Transverse colon (tissue), 4 donors: ENCODE measurements at regions not wholly inside any gene's neighbourhood (a gene's known extent, or its start where the extent isn't known, plus 50 kb on each side); places are given as distances from the start of the nearest gene placed in this dataset.
"Not testable (repeated sequence)": the region's sequence is repeated elsewhere in the genome, so short reads cannot be mapped to it uniquely, and the experiment has no call there.

Experiments
- DNase-seq: peaks from one replicate; pipeline ENCODE4 v3.0.0-alpha.2; 2019
- H3K27ac ChIP-seq, 4 donors: fragments of 200-600 bp; sonication (generic); 2 replicates each; pipeline ENCODE4 v1.5.1; 2016 to 2018; ENCODE audit warnings: inconsistent platforms in 4 of 4
- H3K27me3 ChIP-seq: fragments of 200-600 bp; sonication (generic); 2 replicates; pipeline ENCODE4 v1.5.1; 2017; ENCODE audit warnings: inconsistent platforms
- H3K36me3 ChIP-seq, 4 donors: fragments of 200-600 bp; sonication (generic); 2 replicates each; pipeline ENCODE4 v1.5.1; 2017 to 2019; ENCODE audit warnings: inconsistent platforms in 4 of 4
- H3K4me1 ChIP-seq, 4 donors: fragments of 200-600 bp; sonication (generic); 2 replicates each; pipeline ENCODE4 v1.5.1; 2017 to 2020; ENCODE audit warnings: inconsistent platforms in 4 of 4
- H3K4me3 ChIP-seq, 4 donors: fragments of 200-600 bp; sonication (generic); 1 replicate in 1 of 4; 2 replicates in 3 of 4; pipeline versions ENCODE4 v1.5.1 to v1.6.1; 2017 to 2019; ENCODE audit warnings: inconsistent platforms in 4 of 4
- H3K9me3 ChIP-seq, 2 donors: fragments of 200-600 bp; sonication (generic); 2 replicates each; pipeline ENCODE4 v1.5.1; 2017 to 2019; ENCODE audit warnings: inconsistent platforms in 2 of 2
- CTCF ChIP-seq, 5 experiments: fragments of 200-600 bp in 3 of 5; fragments of 450-650 bp in 2 of 5; sonication (generic) in 3 of 5; IDR thresholded peaks; 1 replicate in 2 of 5; 2 replicates in 3 of 5; pipeline ENCODE4 v1.5.1; 2016 to 2017; ENCODE audit warnings: antibody characterized with exemption in 5 of 5, inconsistent platforms in 3 of 5, mild to moderate bottlenecking in 2 of 5, moderate library complexity in 1 of 5
- EP300 ChIP-seq: sonication (generic); formaldehyde crosslinking; IDR thresholded peaks from one replicate; pipeline ENCODE4 v1.6.1; 2017; ENCODE audit warnings: antibody characterized with exemption, low read depth
- POLR2A ChIP-seq: fragments of 450-650 bp; IDR thresholded peaks from one replicate; pipeline ENCODE4 v1.6.1; 2016; ENCODE audit warnings: antibody characterized with exemption, mild to moderate bottlenecking, moderate library complexity
- POLR2AphosphoS5 ChIP-seq, 3 donors: sonication (generic); formaldehyde crosslinking; IDR thresholded peaks; one replicate each; pipeline ENCODE4 v1.6.1; 2016; ENCODE audit warnings: antibody characterized with exemption in 3 of 3
- WGBS, 2 donors: methylation state at CpG; one replicate each; pipeline ENCODE4 v1.1.5; 2018; ENCODE audit warnings: low coverage in 1 of 2; 5-methylcytosine and 5-hydroxymethylcytosine counted together
- in situ Hi-C, 4 donors: fragments of 200-750 bp; cut with MboI; loops; one replicate each; pipeline versions ENCODE4 v1.15.0 to v1.15.1; 2017; ENCODE audit warnings: low sequenced_read_pairs in 3 of 4, low pct_ligation_motif_present in 1 of 4, low pct_unique_long_range_greater_than_20kb in 1 of 4
- intact Hi-C: fragments of 100-400 bp; cut with DNase I; formaldehyde crosslinking; loops from one replicate; pipeline ENCODE4 v1.15.1; 2023; ENCODE audit warnings: low total_unique reads

DNA sequence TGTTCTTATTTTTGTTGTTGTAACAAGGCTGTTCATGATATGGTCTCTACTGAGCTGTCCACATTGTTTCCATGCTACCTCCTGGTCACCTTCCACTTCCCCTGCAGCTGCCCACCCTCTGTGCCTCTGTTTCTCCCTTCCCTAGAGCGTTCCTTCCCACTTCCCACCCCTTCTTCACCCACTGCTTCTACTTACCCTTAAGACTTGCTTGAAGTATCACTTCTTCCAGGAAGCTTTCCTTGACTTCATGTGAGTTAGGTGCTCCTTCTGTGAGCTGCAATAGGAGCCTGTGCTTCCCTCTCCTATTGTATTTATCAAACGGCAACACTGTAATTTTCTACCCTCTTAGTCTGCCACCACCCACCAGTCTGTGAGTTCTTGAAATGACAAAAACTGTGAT, 286.8 kb upstream of the AMIGO2 start:
- no peak overlapping the region for H3K27ac ChIP-seq
- TF ChIP-seq EP300 (no peak), POLR2AphosphoS5 (IDR thresholded peaks at IDR 0.05) (no peak), POLR2A (no peak), CTCF (IDR thresholded peaks at IDR 0.05) (no peak)
- in situ Hi-C loops = no loop called here

DNA sequence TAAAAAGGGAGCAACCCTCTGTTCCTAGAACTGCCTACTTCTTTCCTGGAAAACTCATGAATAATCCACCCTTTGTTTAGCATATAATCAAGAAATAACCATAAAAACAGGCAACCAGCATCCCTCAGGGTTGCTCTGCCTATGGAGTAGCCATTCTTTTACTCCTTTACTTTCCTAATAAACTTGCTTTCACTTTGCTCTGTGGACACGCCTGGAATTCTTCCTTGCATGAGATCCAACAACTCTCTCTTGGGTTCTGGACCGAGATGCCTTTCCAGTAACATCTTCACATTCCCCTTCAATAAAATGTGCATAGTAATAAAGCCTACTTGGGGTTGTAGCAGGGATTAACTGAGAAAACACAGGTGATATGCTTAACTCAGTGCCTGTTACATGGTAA, 286.4 kb upstream of the AMIGO2 start:
- no peak for DNase-seq
- in situ Hi-C loops = no loop called here
- intact Hi-C loops = no loop called here
- Histone ChIP-seq H3K27me3 (no peaks in the 10 kb centered on the region), H3K4me1 (peaks cover 0 to 5% (median 0%) of the 10 kb centered on the region in 4 donors), H3K36me3 (no peaks in the 10 kb centered on the region), H3K9me3 (no peaks in the 10 kb centered on the region), H3K4me3 (no peak overlapping the region), H3K27ac (no peak overlapping the region)
- no peak for TF ChIP-seq EP300
- TF ChIP-seq POLR2AphosphoS5 (IDR thresholded peaks at IDR 0.05) = no peak
- no peak for TF ChIP-seq CTCF (IDR thresholded peaks at IDR 0.05)
- TF ChIP-seq POLR2A = no peak
- WGBS, 2 donors = 31 to 63% methylated on average over 2 of the region's 2 CpGs

More for the DNA sequence above, 286.8 kb upstream of the AMIGO2 start:
- Histone ChIP-seq H3K27me3 (no peaks in the 10 kb centered on the region), H3K36me3 (no peaks in the 10 kb centered on the region), H3K4me1 (peaks cover 0 to 5% (median 0%) of the 10 kb centered on the region in 4 donors), H3K4me3 (no peak overlapping the region), H3K9me3 (no peaks in the 10 kb centered on the region)
- intact Hi-C loops = no loop called here
- DNase-seq = no peak
- WGBS, 2 donors = 94 to 100% methylated on average over 1 to 2 of the region's 2 CpGs

DNA sequence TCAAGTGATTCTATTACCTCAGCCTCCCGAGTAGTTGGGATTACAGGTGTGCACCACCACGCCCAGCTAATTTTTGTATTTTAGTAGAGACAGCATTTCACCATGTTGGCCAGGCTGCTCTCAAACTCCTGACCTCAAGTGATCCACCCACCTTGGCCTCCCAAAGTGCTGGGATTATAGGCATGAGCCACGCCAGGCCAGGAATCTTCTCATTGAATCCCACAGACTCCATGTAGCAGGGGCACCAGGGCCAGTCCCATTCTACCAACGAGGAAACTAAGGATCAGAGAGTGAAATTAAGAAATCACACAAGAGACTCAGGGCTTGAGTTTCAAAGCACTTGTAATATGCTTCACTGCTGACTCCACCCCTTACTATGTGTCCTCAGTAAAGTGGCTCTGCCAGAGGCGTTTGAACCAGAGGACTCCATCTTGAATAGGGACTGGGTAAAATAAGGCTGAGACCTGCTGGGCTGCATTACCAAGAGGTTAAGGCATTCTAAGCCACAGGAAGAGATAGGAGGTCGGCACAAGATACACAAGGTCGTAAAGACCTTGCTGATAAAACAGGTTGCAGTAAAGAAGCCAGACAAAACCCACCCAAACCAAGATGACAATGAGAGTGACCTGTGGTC, 285.8 kb upstream of the AMIGO2 start:
- WGBS, 2 donors = 71% methylated on average over 7 of the region's 7 CpGs; no CpG with 5 or more reads in 1 of the 2 donors
- H3K4me3 ChIP-seq, DNase-seq, intact Hi-C loops, H3K9me3 ChIP-seq, H3K4me1 ChIP-seq, in situ Hi-C loops, H3K36me3 ChIP-seq, H3K27me3 ChIP-seq, H3K27ac ChIP-seq: not testable (repeated sequence)

DNA sequence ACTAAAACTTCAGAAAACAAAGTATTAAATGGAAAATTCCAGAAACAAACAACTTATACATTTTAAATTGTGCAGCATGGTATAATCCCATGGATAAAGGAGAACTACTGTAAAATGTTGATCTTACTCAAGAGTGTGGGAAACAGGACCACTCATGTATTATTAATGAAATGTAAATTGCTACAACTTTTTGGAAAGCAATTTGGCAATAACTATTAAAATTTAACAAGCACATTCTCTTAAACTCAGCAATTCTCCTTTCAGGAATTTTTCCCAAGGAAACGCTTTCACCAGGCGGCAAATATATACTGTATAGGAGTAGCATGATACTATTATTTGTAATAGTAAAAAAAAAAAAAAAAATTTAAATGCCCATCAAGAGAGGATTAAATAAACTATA, 284.5 kb upstream of the AMIGO2 start:
- Histone ChIP-seq H3K36me3 (no peaks in the 10 kb centered on the region), H3K9me3 (no peaks in the 10 kb centered on the region), H3K4me3 (no peak overlapping the region), H3K27me3 (no peaks in the 10 kb centered on the region), H3K4me1 (peaks cover 0 to 5% (median 2%) of the 10 kb centered on the region in 4 donors), H3K27ac (no peak overlapping the region)
- intact Hi-C loops (no loop called here), in situ Hi-C loops (no loop called here)
- DNase-seq = no peak
- 63 to 98% methylated on average over 1 to 2 of the region's 2 CpGs for WGBS, 2 donors
- TF ChIP-seq CTCF (IDR thresholded peaks at IDR 0.05) = no peak
- TF ChIP-seq POLR2AphosphoS5 (IDR thresholded peaks at IDR 0.05) = no peak
- no peak for TF ChIP-seq POLR2A
- TF ChIP-seq EP300 = no peak

GRCh38 chr12:47362126-47362705, 282.5 kb upstream of the AMIGO2 start:
- intact Hi-C loops (no loop called here), in situ Hi-C loops (no loop called here)

More at GRCh38 chr12:47362126-47362705, 282.5 kb upstream of the AMIGO2 start:
- no peak for DNase-seq
- Histone ChIP-seq H3K4me1 (peaks cover 0 to 5% (median 2%) of the 10 kb centered on the region in 4 donors), H3K27me3 (no peaks in the 10 kb centered on the region), H3K36me3 (no peaks in the 10 kb centered on the region), H3K4me3 (no peak overlapping the region), H3K9me3 (no peaks in the 10 kb centered on the region), H3K27ac (peak overlapping the region in 2 of 4 donors; percentile 74 to 75)
- no peak for TF ChIP-seq EP300
- no peak for TF ChIP-seq POLR2AphosphoS5 (IDR thresholded peaks at IDR 0.05)
- no peak for TF ChIP-seq POLR2A
- TF ChIP-seq CTCF (IDR thresholded peaks at IDR 0.05) = no peak
- WGBS, 2 donors = 82 to 84% methylated on average over 3 of the region's 3 CpGs
